ENCODE measurements at regions not wholly inside any gene's neighbourhood (a gene's known extent, or its start where the extent isn't known, plus 50 kb on each side); places are given as distances from the start of the nearest gene placed in this dataset.

- TF ChIP-seq CTCF (IDR thresholded peaks at IDR 0.05) (no peak), EP300 (IDR thresholded peaks at IDR 0.05) (no peak)
These were observed 82.0 kb downstream of the ENGASE start for GRCh38 chr17:79156463-79157095.
